CD14-positive monocyte (primary cell): ENCODE measurements at regions not wholly inside any gene's neighbourhood (a gene's known extent, or its start where the extent isn't known, plus 50 kb on each side); places are given as distances from the start of the nearest gene placed in this dataset.

Experiments
- DNase-seq, 3 donors: peaks; one replicate each; pipeline ENCODE4 v3.0.0-alpha.2; 2011 to 2022
- H2AFZ ChIP-seq: 2 replicates; pipeline ENCODE4 v1.6.0; 2012; ENCODE audit warnings: mild to moderate bottlenecking, low read depth, low read length, inconsistent platforms; ENCODE audit not compliant: insufficient read depth, poor library complexity, severe bottlenecking
- H3K27ac ChIP-seq, 2 donors: 1 replicate in 1 of 2; 2 replicates in 1 of 2; pipeline ENCODE4 v1.5.1; 2012 to 2013; ENCODE audit warnings: low read length in 2 of 2, control low read depth in 1 of 2, inconsistent platforms in 1 of 2, low read depth in 1 of 2, mild to moderate bottlenecking in 1 of 2
- H3K27me3 ChIP-seq, 2 donors: one replicate each; pipeline versions ENCODE4 v1.6.0 to v1.6.1; 2011 to 2013; ENCODE audit warnings: low read length in 2 of 2; ENCODE audit not compliant: control insufficient read depth in 2 of 2, insufficient read depth in 2 of 2
- H3K36me3 ChIP-seq, 2 donors: replicated peaks in 1 of 2; 1 replicate in 1 of 2; 2 replicates in 1 of 2; pipeline versions ENCODE4 v1.5.1 to v1.6.1; 2012 to 2013; ENCODE audit warnings: low read length in 2 of 2, control low read depth in 1 of 2, inconsistent platforms in 1 of 2, mild to moderate bottlenecking in 1 of 2; ENCODE audit not compliant: insufficient read depth in 2 of 2, control insufficient read depth in 1 of 2
- H3K4me1 ChIP-seq, 2 donors: 1 replicate in 1 of 2; 2 replicates in 1 of 2; pipeline versions ENCODE4 v1.5.1 to v1.6.1; 2012 to 2013; ENCODE audit warnings: low read length in 2 of 2, control low read depth in 1 of 2, inconsistent platforms in 1 of 2, mild to moderate bottlenecking in 1 of 2, moderate library complexity in 1 of 2; ENCODE audit not compliant: insufficient read depth in 2 of 2, control insufficient read depth in 1 of 2
- H3K4me2 ChIP-seq: replicated peaks from 2 replicates; pipeline ENCODE3; 2012; ENCODE audit warnings: low read length, moderate library complexity, mild to moderate bottlenecking; ENCODE audit not compliant: poor library complexity, severe bottlenecking; ENCODE audit errors: extremely low read depth
- H3K4me3 ChIP-seq, 3 experiments: fragments of 200-600 bp in 1 of 3; sonication (generic) in 1 of 3; replicated peaks in 1 of 3; 1 replicate in 2 of 3; 2 replicates in 1 of 3; pipeline ENCODE4 v1.5.1; 2011 to 2013; ENCODE audit warnings: low read length in 3 of 3, mild to moderate bottlenecking in 3 of 3, control low read depth in 2 of 3, low read depth in 2 of 3, inconsistent platforms in 1 of 3, moderate library complexity in 1 of 3
- H3K79me2 ChIP-seq: 2 replicates; pipeline ENCODE4 v1.6.0; 2012; ENCODE audit warnings: mild to moderate bottlenecking, control low read depth, inconsistent platforms, low read length, moderate library complexity; ENCODE audit not compliant: insufficient read depth
- H3K9ac ChIP-seq: 2 replicates; pipeline ENCODE4 v1.6.0; 2017; ENCODE audit warnings: low read length, mild to moderate bottlenecking; ENCODE audit not compliant: insufficient read depth, poor library complexity, severe bottlenecking
- H3K9me3 ChIP-seq, 2 donors: replicated peaks in 1 of 2; 1 replicate in 1 of 2; 2 replicates in 1 of 2; pipeline versions ENCODE4 v1.5.1 to v1.6.1; 2012 to 2013; ENCODE audit warnings: low read length in 2 of 2, control low read depth in 1 of 2; ENCODE audit not compliant: control insufficient read depth in 1 of 2, insufficient read depth in 1 of 2
- H4K20me1 ChIP-seq: 2 replicates; pipeline ENCODE4 v1.6.0; 2012; ENCODE audit warnings: mild to moderate bottlenecking, low read length, control low read depth, moderate library complexity; ENCODE audit not compliant: insufficient read depth
- H3K27ac Mint-ChIP-seq, 7 donors: one replicate each; pipeline ENCODE4 v1.8.0; 2020; ENCODE audit warnings: mild to moderate bottlenecking in 7 of 7, mixed read lengths in 7 of 7, moderate library complexity in 6 of 7, inconsistent platforms in 2 of 7
- H3K27me3 Mint-ChIP-seq, 3 donors: one replicate each; pipeline ENCODE4 v1.8.0; 2021 to 2022; ENCODE audit warnings: low read depth in 3 of 3, mild to moderate bottlenecking in 3 of 3, mixed read lengths in 3 of 3, moderate library complexity in 3 of 3, inconsistent platforms in 1 of 3
- H3K36me3 Mint-ChIP-seq, 2 donors: one replicate each; pipeline ENCODE4 v1.8.0; 2020; ENCODE audit warnings: mixed read lengths in 2 of 2, inconsistent platforms in 1 of 2, mild to moderate bottlenecking in 1 of 2
- H3K4me1 Mint-ChIP-seq: one replicate; pipeline ENCODE4 v1.8.0; 2020; ENCODE audit warnings: mild to moderate bottlenecking, mixed read lengths
- H3K4me3 Mint-ChIP-seq, 2 donors: one replicate each; pipeline ENCODE4 v1.8.0; 2020; ENCODE audit warnings: mild to moderate bottlenecking in 2 of 2, mixed read lengths in 2 of 2, moderate library complexity in 1 of 2
- H3K9me3 Mint-ChIP-seq, 7 donors: one replicate each; pipeline ENCODE4 v1.8.0; 2020 to 2022; ENCODE audit warnings: mixed read lengths in 7 of 7, mild to moderate bottlenecking in 6 of 7, moderate library complexity in 6 of 7, inconsistent platforms in 2 of 7
- CTCF ChIP-seq: fragments of 200-600 bp; IDR thresholded peaks from one replicate; pipeline ENCODE4 v1.8.0; 2022; ENCODE audit warnings: antibody characterized with exemption, mild to moderate bottlenecking
- WGBS: methylation state at CpG from one replicate; pipeline ENCODE4 v1.1.5; 2013; ENCODE audit warnings: missing lambda C conversion rate; ENCODE audit not compliant: insufficient coverage; 5-methylcytosine and 5-hydroxymethylcytosine counted together
- intact Hi-C, 2 donors: fragments of 100-400 bp; cut with micrococcal nuclease; formaldehyde crosslinking; loops; one replicate each; pipeline versions ENCODE4 v1.15.0 to v1.15.1; 2023

GRCh38 chr7:136168821-136169220, 191.7 kb upstream of the MTPN start:
- H3K27ac Mint-ChIP-seq, result no peak overlapping the region
- no peaks in the 10 kb centered on the region for H3K27me3 ChIP-seq
- intact Hi-C loops, result no loop called here
- no peak overlapping the region for H3K9ac ChIP-seq
- H3K9me3 Mint-ChIP-seq, result peaks cover 0 to 11% (median 5%) of the 10 kb centered on the region in 7 donors
- H2AFZ ChIP-seq, result no peak overlapping the region
- no peak overlapping the region for H3K27ac ChIP-seq
- H3K4me2 ChIP-seq, result no peak overlapping the region
- H3K4me1 Mint-ChIP-seq, result no peaks in the 10 kb centered on the region
- H3K79me2 ChIP-seq, result no peaks in the 10 kb centered on the region
- H3K4me1 ChIP-seq, result no peaks in the 10 kb centered on the region
- no peaks in the 10 kb centered on the region for H3K9me3 ChIP-seq
- H3K4me3 ChIP-seq, result no peak overlapping the region
- no peaks in the 10 kb centered on the region for H4K20me1 ChIP-seq
- H3K36me3 Mint-ChIP-seq, result no peaks in the 10 kb centered on the region
- H3K4me3 Mint-ChIP-seq, result no peak overlapping the region
- no peaks in the 10 kb centered on the region for H3K27me3 Mint-ChIP-seq
- H3K36me3 ChIP-seq, result no peaks in the 10 kb centered on the region
- no peak for DNase-seq
- 92% methylated on average over 2 of the region's 2 CpGs for WGBS
- no peak for TF ChIP-seq CTCF

GRCh38 chr7:136167991-136168390, 190.8 kb upstream of the MTPN start:
- no peak overlapping the region for H3K27ac Mint-ChIP-seq
- 67% methylated on average over 1 of the region's 4 CpGs for WGBS
- H3K27me3 Mint-ChIP-seq, result no peaks in the 10 kb centered on the region

More at GRCh38 chr7:136167991-136168390, 190.8 kb upstream of the MTPN start:
- Histone ChIP-seq H3K4me1 (no peaks in the 10 kb centered on the region), H4K20me1 (no peaks in the 10 kb centered on the region), H2AFZ (no peak overlapping the region), H3K27ac (no peak overlapping the region), H3K4me2 (no peak overlapping the region), H3K9me3 (no peaks in the 10 kb centered on the region), H3K4me3 (no peak overlapping the region), H3K36me3 (no peaks in the 10 kb centered on the region), H3K79me2 (no peaks in the 10 kb centered on the region), H3K9ac (no peak overlapping the region), H3K27me3 (no peaks in the 10 kb centered on the region)
- DNase-seq, result no peak
- H3K4me3 Mint-ChIP-seq, result no peak overlapping the region
- TF ChIP-seq CTCF, result no peak
- intact Hi-C loops, result no loop called here
- no peaks in the 10 kb centered on the region for H3K36me3 Mint-ChIP-seq
- H3K9me3 Mint-ChIP-seq, result peaks cover 0 to 12% (median 5%) of the 10 kb centered on the region in 7 donors
- H3K4me1 Mint-ChIP-seq, result no peaks in the 10 kb centered on the region
